PC-3 (cell line): ENCODE measurements at regions not wholly inside any gene's neighbourhood (a gene's known extent, or its start where the extent isn't known, plus 50 kb on each side); places are given as distances from the start of the nearest gene placed in this dataset.

Experiments used
- ATAC-seq: fragments of 200-7000 bp; cut with Tn5 transposase; 2 replicates; pipeline ENCODE4 v1.9.1; 2020; ENCODE audit warnings: mild to moderate bottlenecking, moderate library complexity
- BruUV-seq: library from RNA; stranded (reverse); fragments of 400-500 nt; replicated peaks from 2 replicates; lab custom pipeline; 2021; lab: Mats Ljungman, UMichigan
- CTCF ChIA-PET: fragments of 300-600 bp; sonication (Branson Sonifier 250); formaldehyde crosslinking; loops from one replicate; lab custom pipeline; 2022; ENCODE audit warnings: antibody characterized with exemption; lab: Charles Lee
- POLR2A ChIA-PET: fragments of 300-600 bp; sonication (Branson Sonifier 250); formaldehyde crosslinking; loops from one replicate; lab custom pipeline; 2022; ENCODE audit warnings: antibody characterized with exemption; ENCODE audit not compliant: unreplicated experiment; lab: Charles Lee
- DNase-seq: peaks from one replicate; pipeline ENCODE4 v3.0.0-alpha.2; 2015
- H2AFZ ChIP-seq: fragments of 300-600 bp; sonication (generic); 2 replicates; pipeline ENCODE4 v1.6.0; 2016; ENCODE audit warnings: antibody characterized with exemption, low read length
- H3F3A ChIP-seq: fragments of 300-600 bp; sonication (generic); one replicate; pipeline ENCODE4 v1.6.0; 2017; ENCODE audit warnings: antibody characterized with exemption, low read length, control low read depth, mild to moderate bottlenecking; ENCODE audit not compliant: unreplicated experiment
- H3K27ac ChIP-seq: fragments of 300-600 bp; sonication (generic); 2 replicates; pipeline ENCODE4 v1.5.1; 2016; ENCODE audit warnings: mild to moderate bottlenecking, low read length
- H3K27me3 ChIP-seq: fragments of 300-600 bp; sonication (generic); 2 replicates; pipeline ENCODE4 v1.6.1; 2016; ENCODE audit warnings: low read length, mixed read lengths
- H3K36me3 ChIP-seq: fragments of 300-600 bp; sonication (generic); 2 replicates; pipeline ENCODE4 v1.6.1; 2016; ENCODE audit warnings: low read depth, mixed run types, low read length, mixed read lengths
- H3K4me1 ChIP-seq: fragments of 300-600 bp; sonication (generic); 2 replicates; pipeline ENCODE4 v1.5.1; 2016; ENCODE audit warnings: low read length; ENCODE audit not compliant: insufficient read depth
- H3K4me2 ChIP-seq: fragments of 300-600 bp; sonication (generic); 2 replicates; pipeline ENCODE4 v1.6.0; 2016; ENCODE audit warnings: low read length
- H3K4me3 ChIP-seq: fragments of 300-600 bp; sonication (generic); 2 replicates; pipeline ENCODE4 v1.5.1; 2016; ENCODE audit warnings: mild to moderate bottlenecking, low read length, mixed read lengths
- H3K79me2 ChIP-seq: fragments of 300-600 bp; sonication (generic); 2 replicates; pipeline ENCODE4 v1.6.1; 2017; ENCODE audit warnings: low read length, mixed read lengths
- H3K9ac ChIP-seq: fragments of 300-600 bp; sonication (generic); 2 replicates; pipeline ENCODE4 v1.6.0; 2016; ENCODE audit warnings: mild to moderate bottlenecking, low read length
- H3K9me2 ChIP-seq: fragments of 300-600 bp; sonication (generic); replicated peaks from 2 replicates; pipeline ENCODE4 v1.6.1; 2016; ENCODE audit warnings: mixed run types, low read length, mixed read lengths
- H3K9me3 ChIP-seq: fragments of 300-600 bp; sonication (generic); 2 replicates; pipeline ENCODE4 v1.6.1; 2016; ENCODE audit warnings: low read length, mixed read lengths
- H4K20me1 ChIP-seq: fragments of 300-600 bp; sonication (generic); 2 replicates; pipeline ENCODE4 v1.6.1; 2016; ENCODE audit warnings: low read length, mixed read lengths
- CTCF ChIP-seq: fragments of 300-600 bp; sonication (generic); conservative IDR thresholded peaks from 2 replicates; pipeline ENCODE4 v1.5.1; 2017; ENCODE audit warnings: antibody characterized with exemption, low read depth, mild to moderate bottlenecking, low read length
- EZH2 ChIP-seq: fragments of 300-600 bp; sonication (generic); IDR thresholded peaks from one replicate; pipeline ENCODE4 v1.6.1; 2017; ENCODE audit warnings: antibody characterized with exemption, mild to moderate bottlenecking, low read length; ENCODE audit not compliant: unreplicated experiment
- EZH2phosphoT487 ChIP-seq: fragments of 300-600 bp; sonication (generic); IDR thresholded peaks from 2 replicates; pipeline ENCODE4 v1.6.1; 2018; ENCODE audit warnings: mild to moderate bottlenecking, antibody characterized with exemption, low read length, borderline replicate concordance
- intact Hi-C: fragments of 100-400 bp; cut with micrococcal nuclease; formaldehyde crosslinking; loops from 2 replicates; pipeline ENCODE4 v1.9.0; 2023

- Histone ChIP-seq H2AFZ (no peak overlapping the region), H3K9me3 (no peaks in the 10 kb centered on the region), H3K79me2 (no peaks in the 10 kb centered on the region), H3F3A (no peaks in the 10 kb centered on the region), H3K36me3 (no peaks in the 10 kb centered on the region), H3K4me1 (peaks cover 44% of the 10 kb centered on the region), H3K9ac (no peak overlapping the region), H3K27ac (no peak overlapping the region), H3K27me3 (no peaks in the 10 kb centered on the region), H3K9me2 (no peaks in the 10 kb centered on the region), H3K4me2 (no peak overlapping the region), H3K4me3 (no peak overlapping the region), H4K20me1 (no peaks in the 10 kb centered on the region)
- DNase-seq (peak; percentile 14), ATAC-seq (no peak)
- ChIA-PET POLR2A (no interaction called here), CTCF (no interaction called here)
- BruUV-seq, result no TSS peak
- TF ChIP-seq EZH2 (no peak), CTCF (no peak), EZH2phosphoT487 (no peak)
- intact Hi-C loops, result loop anchor here (5.0 to 10.0 kb wide), 2 partner anchors 41 to 99 kb away; no protein-coding TSS in a partner anchor
Observed at GRCh38 chr1:182183606-182184005, 122.1 kb upstream of the ZNF648 start.

GRCh38 chr1:182182311-182182710, 120.8 kb upstream of the ZNF648 start:
- Histone ChIP-seq H4K20me1 (no peaks in the 10 kb centered on the region), H2AFZ (no peak overlapping the region), H3K4me2 (no peak overlapping the region), H3K9me3 (no peaks in the 10 kb centered on the region), H3K27me3 (no peaks in the 10 kb centered on the region), H3K9me2 (no peaks in the 10 kb centered on the region), H3K79me2 (no peaks in the 10 kb centered on the region), H3K4me1 (peaks cover 43% of the 10 kb centered on the region), H3K4me3 (no peak overlapping the region), H3K27ac (peak overlapping the region; percentile 94; the same call in 1 of the 2 replicates), H3K9ac (no peak overlapping the region), H3F3A (no peaks in the 10 kb centered on the region), H3K36me3 (no peaks in the 10 kb centered on the region)
- ChIA-PET CTCF (no interaction called here), POLR2A (no interaction called here)
- TF ChIP-seq EZH2phosphoT487 (no peak), CTCF (no peak), EZH2 (no peak)
- no TSS peak for BruUV-seq
- intact Hi-C loops, result loop anchor here (5.0 to 10.0 kb wide), 2 partner anchors 40 to 98 kb away; no protein-coding TSS in a partner anchor
- DNase-seq, result no peak
- ATAC-seq, result no peak

- ChIA-PET POLR2A (interaction anchor here (0.6 kb wide), 1 partner anchor 35 kb away, joined by 3 read pairs; no protein-coding TSS in a partner anchor), CTCF (no interaction called here)
- BruUV-seq, result no TSS peak
- Histone ChIP-seq H3K27ac (peak overlapping the region; percentile 94), H3F3A (no peaks in the 10 kb centered on the region), H3K4me3 (no peak overlapping the region; the same call in 1 of the 2 replicates), H3K79me2 (no peaks in the 10 kb centered on the region), H3K36me3 (no peaks in the 10 kb centered on the region), H3K27me3 (no peaks in the 10 kb centered on the region), H3K9ac (peak overlapping the region; percentile 53), H3K9me3 (no peaks in the 10 kb centered on the region), H4K20me1 (no peaks in the 10 kb centered on the region), H3K4me2 (peak overlapping the region; percentile 63), H2AFZ (no peak overlapping the region), H3K9me2 (no peaks in the 10 kb centered on the region), H3K4me1 (peaks cover 35% of the 10 kb centered on the region)
- TF ChIP-seq CTCF (no peak), EZH2 (no peak)
- DNase-seq, result peak; percentile 88
- peak; percentile 88 for ATAC-seq
- intact Hi-C loops, result loop anchor here (1.0 to 10.0 kb wide), 3 partner anchors 39 to 215 kb away; no protein-coding TSS in a partner anchor
Observed at GRCh38 chr1:182181167-182181572, 119.7 kb upstream of the ZNF648 start.
